PC-9 (cell line): ENCODE measurements at regions not wholly inside any gene's neighbourhood (a gene's known extent, or its start where the extent isn't known, plus 50 kb on each side); places are given as distances from the start of the nearest gene placed in this dataset.

Experiments used
- BruUV-seq: library from RNA; stranded (reverse); fragments of 400-500 nt; replicated peaks from 2 replicates; lab custom pipeline; 2021; lab: Mats Ljungman, UMichigan
- CTCF ChIA-PET: fragments of 300-600 bp; sonication (Branson Sonifier 250); formaldehyde crosslinking; loops from one replicate; lab custom pipeline; 2022; ENCODE audit warnings: antibody characterized with exemption; lab: Charles Lee
- POLR2A ChIA-PET: fragments of 300-600 bp; sonication (Branson Sonifier 250); formaldehyde crosslinking; loops from one replicate; lab custom pipeline; 2022; ENCODE audit warnings: antibody characterized with exemption; ENCODE audit not compliant: unreplicated experiment; lab: Charles Lee
- DNase-seq, 2 experiments: peaks; one replicate each; pipeline versions ENCODE4 v3.0.0 to v3.0.0-alpha.2; 2015 to 2022; ENCODE audit warnings: mixed read lengths in 1 of 2
- H2AFZ ChIP-seq: fragments of 200-600 bp; sonication (generic); 2 replicates; pipeline ENCODE4 v1.8.1; 2017; ENCODE audit warnings: antibody characterized with exemption
- H3F3A ChIP-seq: fragments of 200-600 bp; sonication (generic); 2 replicates; pipeline ENCODE4 v1.8.1; 2017; ENCODE audit warnings: antibody characterized with exemption, mild to moderate bottlenecking, low read depth; ENCODE audit not compliant: insufficient read depth
- H3K27ac ChIP-seq: fragments of 200-600 bp; sonication (generic); 2 replicates; pipeline ENCODE4 v1.6.1; 2016; ENCODE audit warnings: mixed run types
- H3K27me3 ChIP-seq: fragments of 200-600 bp; sonication (generic); 2 replicates; pipeline ENCODE4 v1.6.1; 2016; ENCODE audit warnings: low read depth, mixed run types; ENCODE audit not compliant: insufficient read depth
- H3K36me3 ChIP-seq: fragments of 200-600 bp; sonication (generic); 2 replicates; pipeline ENCODE4 v1.6.1; 2016; ENCODE audit warnings: low read depth, mixed run types
- H3K4me1 ChIP-seq: fragments of 200-600 bp; sonication (generic); replicated peaks from 2 replicates; pipeline ENCODE4 v1.6.1; 2016; ENCODE audit warnings: mixed run types; ENCODE audit not compliant: insufficient read depth
- H3K4me2 ChIP-seq: fragments of 200-600 bp; sonication (generic); 2 replicates; pipeline ENCODE4 v1.6.1; 2017; ENCODE audit warnings: mixed run types
- H3K4me3 ChIP-seq: fragments of 200-600 bp; sonication (generic); 2 replicates; pipeline ENCODE4 v1.6.1; 2016; ENCODE audit warnings: mixed run types
- H3K79me2 ChIP-seq: fragments of 200-600 bp; sonication (generic); 2 replicates; pipeline ENCODE4 v1.6.1; 2017; ENCODE audit warnings: low read depth, mixed run types
- H3K9me2 ChIP-seq: fragments of 200-600 bp; sonication (generic); 2 replicates; pipeline ENCODE4 v1.8.1; 2017; ENCODE audit warnings: mild to moderate bottlenecking; ENCODE audit not compliant: insufficient read depth
- H3K9me3 ChIP-seq: fragments of 200-600 bp; sonication (generic); 2 replicates; pipeline ENCODE4 v1.8.1; 2016; ENCODE audit warnings: low read depth; ENCODE audit not compliant: insufficient read depth
- H4K20me1 ChIP-seq: fragments of 200-600 bp; sonication (generic); 2 replicates; pipeline ENCODE4 v1.8.1; 2017; ENCODE audit not compliant: insufficient read depth
- CTCF ChIP-seq: fragments of 200-600 bp; sonication (generic); conservative IDR thresholded peaks from 2 replicates; pipeline ENCODE4 v1.6.1; 2017; ENCODE audit warnings: mixed run types, antibody characterized with exemption, mild to moderate bottlenecking, moderate library complexity
- EZH2 ChIP-seq: fragments of 200-600 bp; sonication (generic); IDR thresholded peaks from 2 replicates; pipeline ENCODE4 v1.8.0; 2017; ENCODE audit warnings: antibody characterized with exemption, low read depth
- intact Hi-C: fragments of 100-400 bp; cut with micrococcal nuclease; formaldehyde crosslinking; loops from one replicate; pipeline ENCODE4 v1.10.0; 2022; ENCODE audit not compliant: unreplicated experiment

- TF ChIP-seq CTCF (no peak), EZH2 (no peak)
- CTCF ChIA-PET: no interaction called here
- no peak overlapping the region for H3K27ac ChIP-seq
- intact Hi-C loops: no loop called here
- no peaks in the 10 kb centered on the region; the same call in 1 of the 2 replicates for H3K9me2 ChIP-seq
- no peak overlapping the region for H3K4me3 ChIP-seq
- no peaks in the 10 kb centered on the region for H3K36me3 ChIP-seq
- no peak for DNase-seq
- H3K79me2 ChIP-seq: no peaks in the 10 kb centered on the region
- no peaks in the 10 kb centered on the region for H3K27me3 ChIP-seq
- no TSS peak for BruUV-seq
- H3K4me1 ChIP-seq: no peaks in the 10 kb centered on the region
- no peaks in the 10 kb centered on the region for H3K9me3 ChIP-seq
- H4K20me1 ChIP-seq: no peaks in the 10 kb centered on the region
- POLR2A ChIA-PET: no interaction called here
- H2AFZ ChIP-seq: no peak overlapping the region
- H3K4me2 ChIP-seq: no peak overlapping the region
- no peaks in the 10 kb centered on the region for H3F3A ChIP-seq
These were observed 258.7 kb upstream of the ACTRT1 start for GRCh38 chrX:128310912-128311311.

- Histone ChIP-seq H3K4me1 (no peaks in the 10 kb centered on the region), H3F3A (no peaks in the 10 kb centered on the region), H3K9me2 (no peaks in the 10 kb centered on the region; the same call in 1 of the 2 replicates), H4K20me1 (no peaks in the 10 kb centered on the region), H3K79me2 (no peaks in the 10 kb centered on the region), H3K4me3 (no peak overlapping the region), H3K9me3 (no peaks in the 10 kb centered on the region), H3K27me3 (no peaks in the 10 kb centered on the region), H3K36me3 (no peaks in the 10 kb centered on the region), H3K4me2 (no peak overlapping the region), H2AFZ (no peak overlapping the region), H3K27ac (no peak overlapping the region)
- TF ChIP-seq EZH2 (no peak), CTCF (no peak)
- no TSS peak for BruUV-seq
- DNase-seq: no peak
- CTCF ChIA-PET: no interaction called here
- POLR2A ChIA-PET: no interaction called here
- intact Hi-C loops: no loop called here
These were observed 257.1 kb upstream of the ACTRT1 start for GRCh38 chrX:128309311-128309710.

- Histone ChIP-seq H3K27ac (no peak overlapping the region), H3K4me3 (no peak overlapping the region), H2AFZ (no peak overlapping the region), H3K36me3 (no peaks in the 10 kb centered on the region), H3K9me3 (no peaks in the 10 kb centered on the region), H3K27me3 (no peaks in the 10 kb centered on the region), H3K4me2 (no peak overlapping the region), H4K20me1 (no peaks in the 10 kb centered on the region), H3K9me2 (no peaks in the 10 kb centered on the region; the same call in 1 of the 2 replicates), H3K4me1 (no peaks in the 10 kb centered on the region), H3F3A (no peaks in the 10 kb centered on the region), H3K79me2 (no peaks in the 10 kb centered on the region)
- ChIA-PET POLR2A (no interaction called here), CTCF (no interaction called here)
- BruUV-seq: no TSS peak
- intact Hi-C loops: no loop called here
- DNase-seq: no peak
- TF ChIP-seq CTCF (no peak), EZH2 (no peak)
These were observed 242.0 kb upstream of the ACTRT1 start for GRCh38 chrX:128294198-128294597.
